ENCODE measurements at regions not wholly inside any gene's neighbourhood (a gene's known extent, or its start where the extent isn't known, plus 50 kb on each side); places are given as distances from the start of the nearest gene placed in this dataset.

DNA sequence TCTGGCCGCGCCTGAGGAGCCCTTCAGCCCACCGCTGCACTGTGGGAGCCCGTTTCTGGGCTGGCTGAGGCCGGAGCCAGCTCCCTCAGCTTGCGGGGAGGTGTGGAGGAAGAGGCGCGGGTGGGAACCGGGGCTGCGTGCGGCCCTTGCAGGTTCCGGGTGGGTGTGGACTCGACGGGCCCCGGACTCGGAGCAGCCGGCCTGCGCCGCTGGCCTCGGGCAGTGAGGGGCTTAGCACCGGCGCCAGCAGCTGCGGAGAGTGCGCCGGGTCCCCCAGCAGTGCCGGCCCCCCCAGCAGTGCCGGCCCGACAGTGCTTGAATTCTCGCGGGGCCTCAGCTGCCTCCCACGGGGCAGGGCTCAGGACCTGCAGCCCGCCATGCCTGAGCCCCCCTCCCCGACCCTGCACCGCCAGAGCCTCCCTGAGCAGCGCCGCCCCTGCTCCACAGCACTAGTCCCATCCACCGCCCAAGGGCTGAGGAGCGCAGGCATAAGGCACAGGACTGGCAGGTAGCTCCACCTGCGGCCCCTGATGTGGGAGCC, 534.2 kb downstream of the ZNF804A start:
- H3K4me2 ChIP-seq (ENCODE audit: extremely low read depth, insufficient read depth, low read length) = no peak overlapping the region
- no peaks in the 10 kb centered on the region for H3K36me3 ChIP-seq (ENCODE audit: control insufficient read depth, insufficient read depth, low read length)
- no peaks in the 10 kb centered on the region for H3K27me3 ChIP-seq (ENCODE audit: control insufficient read depth, insufficient read depth, low read length)
- no peak overlapping the region for H3K4me3 ChIP-seq (replicated peaks in 1 of 4; ENCODE audit: control extremely low read depth in 1 of 4, insufficient read depth in 1 of 4, low read depth in 3 of 4, low read length in 4 of 4)
- H4K20me1 ChIP-seq (ENCODE audit: control insufficient read depth, extremely low read depth, insufficient read depth, low read length) = no peaks in the 10 kb centered on the region
- no peak overlapping the region for H3K27ac ChIP-seq (ENCODE audit: insufficient read depth, low read length)
- no peaks in the 10 kb centered on the region for H3K4me1 ChIP-seq (ENCODE audit: control insufficient read depth, extremely low read depth, insufficient read depth, low read length)
- no peak for TF ChIP-seq EZH2 (IDR thresholded peaks at IDR 0.05; ENCODE audit: low read length, missing control alignments)
- TF ChIP-seq, protein P1, sequence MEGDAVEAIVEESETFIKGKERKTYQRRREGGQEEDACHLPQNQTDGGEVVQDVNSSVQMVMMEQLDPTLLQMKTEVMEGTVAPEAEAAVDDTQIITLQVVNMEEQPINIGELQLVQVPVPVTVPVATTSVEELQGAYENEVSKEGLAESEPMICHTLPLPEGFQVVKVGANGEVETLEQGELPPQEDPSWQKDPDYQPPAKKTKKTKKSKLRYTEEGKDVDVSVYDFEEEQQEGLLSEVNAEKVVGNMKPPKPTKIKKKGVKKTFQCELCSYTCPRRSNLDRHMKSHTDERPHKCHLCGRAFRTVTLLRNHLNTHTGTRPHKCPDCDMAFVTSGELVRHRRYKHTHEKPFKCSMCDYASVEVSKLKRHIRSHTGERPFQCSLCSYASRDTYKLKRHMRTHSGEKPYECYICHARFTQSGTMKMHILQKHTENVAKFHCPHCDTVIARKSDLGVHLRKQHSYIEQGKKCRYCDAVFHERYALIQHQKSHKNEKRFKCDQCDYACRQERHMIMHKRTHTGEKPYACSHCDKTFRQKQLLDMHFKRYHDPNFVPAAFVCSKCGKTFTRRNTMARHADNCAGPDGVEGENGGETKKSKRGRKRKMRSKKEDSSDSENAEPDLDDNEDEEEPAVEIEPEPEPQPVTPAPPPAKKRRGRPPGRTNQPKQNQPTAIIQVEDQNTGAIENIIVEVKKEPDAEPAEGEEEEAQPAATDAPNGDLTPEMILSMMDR (conservative IDR thresholded peaks at IDR 0.05 in 1 of 2, IDR thresholded peaks at IDR 0.05 in 1 of 2; ENCODE audit: low read depth in 1 of 2, low read length in 2 of 2) = no peak
- H3K9me3 ChIP-seq (ENCODE audit: control insufficient read depth, insufficient read depth, low read depth, low read length) = no peaks in the 10 kb centered on the region
- H2AFZ ChIP-seq (ENCODE audit: low read length) = no peak overlapping the region
- no peak overlapping the region for H3K9ac ChIP-seq (ENCODE audit: insufficient read depth, low read length)
- no peak for DNase-seq (ENCODE audit: low read depth in 2 of 2)
- H3K79me2 ChIP-seq (ENCODE audit: control insufficient read depth, insufficient read depth, low read length) = no peaks in the 10 kb centered on the region

DNA sequence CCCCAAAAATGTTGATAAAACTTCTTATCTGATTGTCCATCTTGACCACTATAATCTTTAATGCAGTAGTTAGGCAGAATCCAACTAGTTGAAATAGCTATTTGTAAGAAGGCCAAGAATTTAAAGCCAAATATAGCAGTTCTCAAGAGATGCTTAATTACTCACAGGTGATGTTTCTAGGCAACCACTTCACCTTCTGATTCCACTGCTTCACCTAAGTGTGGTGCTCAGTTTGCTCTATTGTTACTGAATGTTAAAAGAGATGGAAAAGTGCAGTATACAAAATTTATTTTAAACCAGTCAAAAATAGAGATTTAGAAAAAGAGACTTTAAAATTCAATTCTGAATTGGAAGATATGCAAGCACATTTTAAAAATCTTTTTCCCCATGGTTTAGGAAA, 539.4 kb downstream of the ZNF804A start:
- DNase-seq (ENCODE audit: low read depth in 2 of 2) = no peak
- H3K4me2 ChIP-seq (ENCODE audit: extremely low read depth, insufficient read depth, low read length) = no peak overlapping the region
- no peaks in the 10 kb centered on the region for H4K20me1 ChIP-seq (ENCODE audit: control insufficient read depth, extremely low read depth, insufficient read depth, low read length)
- no peaks in the 10 kb centered on the region for H3K9me3 ChIP-seq (ENCODE audit: control insufficient read depth, insufficient read depth, low read depth, low read length)
- H2AFZ ChIP-seq (ENCODE audit: low read length) = no peak overlapping the region
- no peaks in the 10 kb centered on the region for H3K79me2 ChIP-seq (ENCODE audit: control insufficient read depth, insufficient read depth, low read length)
- no peak overlapping the region for H3K4me3 ChIP-seq (replicated peaks in 1 of 4; ENCODE audit: control extremely low read depth in 1 of 4, insufficient read depth in 1 of 4, low read depth in 3 of 4, low read length in 4 of 4)
- H3K27ac ChIP-seq (ENCODE audit: insufficient read depth, low read length) = no peak overlapping the region
- no peaks in the 10 kb centered on the region for H3K27me3 ChIP-seq (ENCODE audit: control insufficient read depth, insufficient read depth, low read length)
- H3K4me1 ChIP-seq (ENCODE audit: control insufficient read depth, extremely low read depth, insufficient read depth, low read length) = no peaks in the 10 kb centered on the region
- H3K36me3 ChIP-seq (ENCODE audit: control insufficient read depth, insufficient read depth, low read length) = no peaks in the 10 kb centered on the region
- TF ChIP-seq, protein P1 (conservative IDR thresholded peaks at IDR 0.05 in 1 of 2, IDR thresholded peaks at IDR 0.05 in 1 of 2; ENCODE audit: low read depth in 1 of 2, low read length in 2 of 2) = no peak
- TF ChIP-seq EZH2 (IDR thresholded peaks at IDR 0.05; ENCODE audit: low read length, missing control alignments) = no peak
- no peak overlapping the region for H3K9ac ChIP-seq (ENCODE audit: insufficient read depth, low read length)

DNA sequence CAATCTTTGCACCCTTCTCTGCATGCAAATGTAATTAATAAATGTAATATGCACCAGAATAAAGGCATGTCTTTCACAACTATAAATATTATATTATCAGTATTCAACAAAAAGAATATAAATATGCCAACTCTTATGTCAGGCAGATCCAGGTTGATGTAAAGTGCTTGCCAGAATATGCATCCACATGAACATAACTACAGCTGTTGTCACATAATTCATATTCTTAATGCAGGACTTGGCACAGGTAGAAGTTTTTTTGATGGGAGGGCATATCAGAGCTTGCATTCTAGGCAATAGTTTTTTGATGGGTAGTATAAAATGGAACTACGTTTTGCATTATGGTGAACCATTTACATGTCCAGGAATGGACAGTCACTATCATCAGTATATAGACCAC, 544.3 kb downstream of the ZNF804A start:
- Histone ChIP-seq H3K36me3 (ENCODE audit: control insufficient read depth, insufficient read depth, low read length) (no peaks in the 10 kb centered on the region), H3K9me3 (ENCODE audit: control insufficient read depth, insufficient read depth, low read depth, low read length) (no peaks in the 10 kb centered on the region), H4K20me1 (ENCODE audit: control insufficient read depth, extremely low read depth, insufficient read depth, low read length) (no peaks in the 10 kb centered on the region), H3K4me3 (replicated peaks in 1 of 4; ENCODE audit: control extremely low read depth in 1 of 4, insufficient read depth in 1 of 4, low read depth in 3 of 4, low read length in 4 of 4) (no peak overlapping the region), H3K27me3 (ENCODE audit: control insufficient read depth, insufficient read depth, low read length) (no peaks in the 10 kb centered on the region), H3K9ac (ENCODE audit: insufficient read depth, low read length) (no peak overlapping the region), H2AFZ (ENCODE audit: low read length) (no peak overlapping the region), H3K27ac (ENCODE audit: insufficient read depth, low read length) (no peak overlapping the region), H3K4me1 (ENCODE audit: control insufficient read depth, extremely low read depth, insufficient read depth, low read length) (no peaks in the 10 kb centered on the region), H3K4me2 (ENCODE audit: extremely low read depth, insufficient read depth, low read length) (no peak overlapping the region), H3K79me2 (ENCODE audit: control insufficient read depth, insufficient read depth, low read length) (no peaks in the 10 kb centered on the region)
- DNase-seq (ENCODE audit: low read depth in 2 of 2) = no peak
- no peak for TF ChIP-seq EZH2 (IDR thresholded peaks at IDR 0.05; ENCODE audit: low read length, missing control alignments)
- TF ChIP-seq, protein P1 (conservative IDR thresholded peaks at IDR 0.05 in 1 of 2, IDR thresholded peaks at IDR 0.05 in 1 of 2; ENCODE audit: low read depth in 1 of 2, low read length in 2 of 2) = no peak
